ENCODE measurements at regions not wholly inside any gene's neighbourhood (a gene's known extent, or its start where the extent isn't known, plus 50 kb on each side); places are given as distances from the start of the nearest gene placed in this dataset.

- H3K9me3 Mint-ChIP-seq: peaks cover 3% of the 10 kb centered on the region
- H3K27ac Mint-ChIP-seq: no peak overlapping the region
- no peak for DNase-seq (ENCODE audit: low spot score in 2 of 2)
- no peak for ATAC-seq
- no peaks in the 10 kb centered on the region for H3K36me3 Mint-ChIP-seq
- H3K4me1 Mint-ChIP-seq: no peaks in the 10 kb centered on the region
- H3K4me3 Mint-ChIP-seq: no peak overlapping the region
These were observed 66.1 kb downstream of the LEPR start for GRCh38 chr1:65486613-65487012.

DNA sequence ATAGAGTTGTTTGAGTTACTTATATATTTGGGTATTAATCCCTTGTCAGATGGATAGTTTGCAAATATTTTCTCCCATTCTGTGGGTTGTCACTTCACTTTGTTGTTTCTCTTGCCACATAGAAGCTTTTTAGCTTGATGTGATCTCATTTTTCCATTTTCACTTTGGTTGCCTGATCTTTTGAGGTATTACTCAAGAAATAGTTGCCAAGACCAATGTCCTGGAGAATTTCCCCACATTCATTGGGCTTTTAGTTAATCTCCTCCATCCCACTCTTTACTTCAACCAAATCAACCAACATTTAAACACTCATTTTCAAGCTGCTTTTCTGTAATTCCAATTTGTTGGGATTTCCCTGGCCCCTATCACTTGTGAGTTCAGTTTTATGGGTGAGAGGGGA is 69.0 kb downstream of the LEPR start:
- DNase-seq (ENCODE audit: low spot score in 2 of 2): no peak
- Mint-ChIP-seq H3K4me1 (no peaks in the 10 kb centered on the region), H3K27ac (no peak overlapping the region), H3K36me3 (no peaks in the 10 kb centered on the region), H3K9me3 (peaks cover 3% of the 10 kb centered on the region), H3K4me3 (no peak overlapping the region)
- no peak for ATAC-seq

- H3K4me1 Mint-ChIP-seq: no peaks in the 10 kb centered on the region
- no peak for DNase-seq (ENCODE audit: low spot score in 2 of 2)
- no peak overlapping the region for H3K4me3 Mint-ChIP-seq
- no peak for ATAC-seq
- H3K9me3 Mint-ChIP-seq: peaks cover 3% of the 10 kb centered on the region
- no peak overlapping the region for H3K27ac Mint-ChIP-seq
- no peaks in the 10 kb centered on the region for H3K36me3 Mint-ChIP-seq
These were observed 70.0 kb downstream of the LEPR start for GRCh38 chr1:65490231-65491009.

DNA sequence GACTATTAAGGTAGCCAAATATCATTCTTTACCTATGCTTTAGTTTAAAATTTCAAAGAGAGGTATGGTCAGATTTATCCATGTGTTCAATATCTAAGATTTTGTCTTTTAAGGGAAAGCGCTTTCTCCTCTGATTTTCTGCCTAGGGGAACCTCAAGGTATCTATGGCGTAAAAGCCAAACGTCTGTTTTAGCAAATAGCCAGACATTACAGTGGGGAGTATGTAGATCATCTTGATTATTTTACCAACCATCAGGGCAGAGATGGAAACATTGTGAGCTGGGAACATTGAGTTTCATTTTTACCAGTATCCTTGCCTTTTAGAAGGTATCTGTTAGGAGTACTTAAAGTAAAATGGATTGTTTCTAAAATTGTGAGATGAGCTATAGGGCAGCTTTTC is 71.0 kb downstream of the LEPR start:
- no peak overlapping the region for H3K27ac Mint-ChIP-seq
- DNase-seq (ENCODE audit: low spot score in 2 of 2) (no peak), ATAC-seq (no peak)
- no peaks in the 10 kb centered on the region for H3K36me3 Mint-ChIP-seq
- no peaks in the 10 kb centered on the region for H3K4me1 Mint-ChIP-seq
- no peak overlapping the region for H3K4me3 Mint-ChIP-seq
- H3K9me3 Mint-ChIP-seq: peaks cover 3% of the 10 kb centered on the region

- DNase-seq (ENCODE audit: low spot score in 2 of 2): no peak
- Mint-ChIP-seq H3K36me3 (no peaks in the 10 kb centered on the region), H3K4me1 (no peaks in the 10 kb centered on the region), H3K4me3 (no peak overlapping the region), H3K27ac (no peak overlapping the region), H3K9me3 (peaks cover under 1% of the 10 kb centered on the region)
- ATAC-seq: no peak
These were observed 73.3 kb downstream of the LEPR start for GRCh38 chr1:65493802-65494201.

DNA sequence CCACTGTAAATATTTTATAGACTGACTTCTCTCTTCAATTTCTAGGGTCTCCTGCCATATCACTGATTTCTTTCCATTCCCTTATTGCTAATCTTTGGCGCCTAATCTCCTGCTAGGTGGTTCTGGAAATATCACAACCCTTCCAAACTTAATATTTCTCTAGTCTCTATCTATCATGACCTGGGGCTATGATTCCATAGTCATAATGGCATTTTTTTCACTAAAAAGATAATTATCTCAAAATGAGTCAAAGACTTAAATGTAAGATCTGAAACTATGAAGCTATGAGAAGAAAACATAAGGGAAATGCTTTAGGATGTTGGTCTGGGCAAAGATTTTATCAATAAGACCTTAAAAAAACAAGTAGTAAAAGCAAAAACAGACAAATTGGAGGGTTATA is 74.2 kb downstream of the LEPR start:
- no peaks in the 10 kb centered on the region for H3K36me3 Mint-ChIP-seq
- DNase-seq (ENCODE audit: low spot score in 2 of 2): no peak
- H3K4me3 Mint-ChIP-seq: no peak overlapping the region
- H3K9me3 Mint-ChIP-seq: no peaks in the 10 kb centered on the region
- H3K27ac Mint-ChIP-seq: no peak overlapping the region
- H3K4me1 Mint-ChIP-seq: no peaks in the 10 kb centered on the region
- ATAC-seq: no peak

DNA sequence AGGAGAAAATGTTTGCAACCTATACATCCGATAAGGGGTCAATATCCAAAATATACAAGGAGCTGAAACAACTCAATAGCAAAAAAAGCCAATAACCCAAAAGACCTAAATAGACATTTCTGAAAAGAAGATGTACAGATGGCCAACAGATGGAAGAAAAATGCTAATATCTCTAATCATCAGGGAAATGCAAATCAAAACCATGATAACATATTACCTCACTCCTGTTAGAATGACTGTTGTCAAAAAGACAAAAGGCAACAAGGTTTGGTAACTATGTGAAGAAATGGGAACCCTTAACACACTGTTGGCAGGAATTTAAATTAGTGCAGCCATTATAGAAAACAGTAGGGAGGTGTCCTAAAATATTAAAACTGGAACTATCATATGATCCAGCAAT is 74.7 kb downstream of the LEPR start:
- DNase-seq (ENCODE audit: low spot score in 2 of 2): no peak

GRCh38 chr1:65497256-65497830 is 76.9 kb downstream of the LEPR start:
- H3K36me3 Mint-ChIP-seq: no peaks in the 10 kb centered on the region
- no peak overlapping the region for H3K4me3 Mint-ChIP-seq
- ATAC-seq (no peak), DNase-seq (ENCODE audit: low spot score in 2 of 2) (no peak)
- H3K9me3 Mint-ChIP-seq: no peaks in the 10 kb centered on the region
- H3K4me1 Mint-ChIP-seq: no peaks in the 10 kb centered on the region
- H3K27ac Mint-ChIP-seq: no peak overlapping the region

More for the DNA sequence above, 74.7 kb downstream of the LEPR start:
- Mint-ChIP-seq H3K4me1 (no peaks in the 10 kb centered on the region), H3K36me3 (no peaks in the 10 kb centered on the region), H3K4me3 (no peak overlapping the region), H3K9me3 (no peaks in the 10 kb centered on the region), H3K27ac (no peak overlapping the region)
- ATAC-seq: no peak

GRCh38 chr1:65503427-65503826 is 83.0 kb downstream of the LEPR start:
- Mint-ChIP-seq H3K9me3 (no peaks in the 10 kb centered on the region), H3K36me3 (no peaks in the 10 kb centered on the region), H3K4me1 (no peaks in the 10 kb centered on the region), H3K4me3 (no peak overlapping the region), H3K27ac (no peak overlapping the region)
- ATAC-seq: no peak
- no peak for DNase-seq (ENCODE audit: low spot score in 2 of 2)

DNA sequence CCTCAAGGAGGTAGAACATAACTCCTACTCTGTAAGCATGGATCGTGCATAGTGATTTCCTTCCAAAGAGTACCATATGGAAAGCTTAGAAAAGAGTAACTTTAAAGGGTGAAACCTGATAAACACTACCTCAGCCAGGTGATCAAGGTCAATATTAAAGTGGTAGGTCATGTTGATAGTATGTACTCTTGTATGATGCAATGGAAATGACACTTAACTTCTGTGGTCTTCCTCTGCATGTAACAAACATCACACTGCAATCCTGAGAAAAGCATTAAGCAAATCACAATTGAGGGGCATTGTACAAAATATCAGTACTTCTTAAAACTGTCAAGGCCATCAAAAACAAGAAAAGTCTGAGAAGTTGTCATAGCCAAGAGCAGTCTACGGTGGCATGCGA is 83.8 kb downstream of the LEPR start:
- Mint-ChIP-seq H3K4me1 (no peaks in the 10 kb centered on the region), H3K36me3 (no peaks in the 10 kb centered on the region), H3K27ac (no peak overlapping the region), H3K9me3 (no peaks in the 10 kb centered on the region), H3K4me3 (no peak overlapping the region)
- ATAC-seq (no peak), DNase-seq (ENCODE audit: low spot score in 2 of 2) (no peak)

DNA sequence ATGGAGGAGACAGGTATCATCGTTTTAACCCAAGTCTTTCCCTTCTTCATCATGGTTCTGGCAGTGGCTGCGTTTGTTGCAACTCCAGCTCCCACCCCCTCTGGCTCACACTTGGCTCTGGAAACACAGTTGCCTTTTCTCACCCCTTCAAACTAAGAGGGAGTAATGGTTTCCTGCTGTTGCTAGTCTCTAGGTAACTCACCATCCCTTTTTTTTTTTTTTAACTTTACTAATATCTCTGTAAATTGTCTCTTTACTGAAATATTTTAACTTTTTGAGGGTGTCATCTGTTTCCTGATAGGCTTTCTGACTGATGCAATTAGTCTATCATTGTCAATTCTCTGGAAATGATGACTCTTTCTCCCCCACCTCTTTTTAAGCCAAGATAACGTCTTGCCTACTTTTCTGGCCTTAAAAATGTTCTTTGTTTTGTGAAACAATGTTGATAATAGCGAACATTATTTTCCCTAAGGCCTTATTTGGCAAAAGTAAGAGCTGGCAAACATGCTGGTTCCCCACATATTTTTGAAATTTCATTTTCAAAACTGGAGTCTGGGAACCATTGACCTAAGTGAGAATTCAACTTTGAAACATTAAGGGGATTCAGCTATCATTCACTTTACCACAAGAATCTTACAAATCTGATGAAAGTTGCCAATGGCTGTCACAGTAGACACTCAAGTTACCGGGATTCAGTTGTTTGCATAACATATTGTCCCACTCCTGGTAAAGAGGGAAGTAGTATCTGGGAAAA is 85.3 kb downstream of the LEPR start:
- Mint-ChIP-seq H3K36me3 (no peaks in the 10 kb centered on the region), H3K27ac (no peak overlapping the region), H3K9me3 (no peaks in the 10 kb centered on the region), H3K4me3 (no peak overlapping the region), H3K4me1 (no peaks in the 10 kb centered on the region)
- no peak for ATAC-seq
- DNase-seq (ENCODE audit: low spot score in 2 of 2): no peak

DNA sequence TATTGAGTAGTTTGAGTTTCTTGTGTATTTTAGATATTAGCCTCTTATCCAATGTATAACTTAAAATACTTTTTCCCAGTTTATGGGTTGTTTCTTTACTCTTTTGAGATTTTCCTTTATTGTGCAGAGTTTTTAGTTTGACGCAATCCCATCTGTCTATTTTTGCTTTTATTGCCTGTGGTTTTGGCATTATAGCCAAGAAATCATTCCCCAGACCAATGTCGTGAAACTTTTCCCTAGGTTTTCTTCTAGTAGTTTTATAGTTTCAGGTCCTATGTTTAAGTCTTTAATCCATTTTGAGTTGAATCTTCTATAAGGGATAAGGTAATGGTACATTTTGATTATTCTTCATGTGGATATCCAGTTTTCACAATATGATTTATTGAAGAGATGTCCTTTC is 87.6 kb downstream of the LEPR start:
- H3K4me1 Mint-ChIP-seq: no peaks in the 10 kb centered on the region
- no peak overlapping the region for H3K27ac Mint-ChIP-seq
- H3K9me3 Mint-ChIP-seq: no peaks in the 10 kb centered on the region
- no peak overlapping the region for H3K4me3 Mint-ChIP-seq
- ATAC-seq (no peak), DNase-seq (ENCODE audit: low spot score in 2 of 2) (no peak)
- no peaks in the 10 kb centered on the region for H3K36me3 Mint-ChIP-seq

DNA sequence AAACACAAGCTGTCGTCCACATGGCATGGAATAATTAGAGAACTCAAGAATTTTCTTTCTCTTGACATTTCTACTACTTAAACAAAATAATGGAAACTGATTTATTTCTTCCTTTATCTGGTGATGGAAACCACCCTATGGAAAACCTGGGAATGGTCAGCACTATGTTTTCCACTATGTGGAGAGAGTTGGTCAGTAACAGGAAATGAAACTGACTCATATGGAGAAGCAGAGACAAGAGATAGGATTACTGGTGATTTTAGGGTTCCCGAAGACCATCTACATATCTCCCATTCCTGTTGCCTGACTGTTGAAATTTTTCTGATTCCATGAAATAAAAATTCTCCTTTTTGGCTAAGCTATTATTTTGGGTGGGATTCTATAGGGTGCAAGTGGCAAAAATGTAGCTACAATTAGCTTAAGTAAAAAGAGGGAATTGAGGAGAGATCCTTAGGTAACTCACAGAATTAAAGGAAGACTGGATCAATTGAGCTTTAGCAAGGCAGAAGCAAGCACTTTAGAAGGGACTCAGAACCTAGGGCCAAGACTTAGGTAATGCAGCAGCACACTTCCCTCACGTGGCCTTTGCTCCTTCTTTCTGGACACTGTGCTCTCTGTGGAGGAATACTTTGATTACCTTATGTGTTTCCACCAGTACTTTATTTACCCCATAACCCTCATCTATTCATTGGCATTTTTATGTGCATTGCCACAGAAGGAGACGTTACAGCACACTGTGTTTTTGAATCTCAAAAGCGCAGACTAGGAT is 89.6 kb downstream of the LEPR start:
- Mint-ChIP-seq H3K4me1 (no peaks in the 10 kb centered on the region), H3K36me3 (no peaks in the 10 kb centered on the region), H3K4me3 (no peak overlapping the region), H3K9me3 (no peaks in the 10 kb centered on the region), H3K27ac (no peak overlapping the region)
- DNase-seq (ENCODE audit: low spot score in 2 of 2) (no peak), ATAC-seq (no peak)

- Mint-ChIP-seq H3K4me3 (no peak overlapping the region), H3K9me3 (no peaks in the 10 kb centered on the region), H3K36me3 (no peaks in the 10 kb centered on the region), H3K4me1 (no peaks in the 10 kb centered on the region), H3K27ac (no peak overlapping the region)
- ATAC-seq (no peak), DNase-seq (ENCODE audit: low spot score in 2 of 2) (no peak)
These were observed 90.5 kb downstream of the LEPR start for GRCh38 chr1:65510961-65511360.

- H3K27ac Mint-ChIP-seq: no peak overlapping the region
- no peaks in the 10 kb centered on the region for H3K36me3 Mint-ChIP-seq
- ATAC-seq (no peak), DNase-seq (ENCODE audit: low spot score in 2 of 2) (no peak)
- no peak overlapping the region for H3K4me3 Mint-ChIP-seq
- H3K4me1 Mint-ChIP-seq: no peaks in the 10 kb centered on the region
- H3K9me3 Mint-ChIP-seq: no peaks in the 10 kb centered on the region
These were observed 91.9 kb downstream of the LEPR start for GRCh38 chr1:65512383-65512782.
